ENCODE measurements at regions not wholly inside any gene's neighbourhood (a gene's known extent, or its start where the extent isn't known, plus 50 kb on each side); places are given as distances from the start of the nearest gene placed in this dataset.

DNA sequence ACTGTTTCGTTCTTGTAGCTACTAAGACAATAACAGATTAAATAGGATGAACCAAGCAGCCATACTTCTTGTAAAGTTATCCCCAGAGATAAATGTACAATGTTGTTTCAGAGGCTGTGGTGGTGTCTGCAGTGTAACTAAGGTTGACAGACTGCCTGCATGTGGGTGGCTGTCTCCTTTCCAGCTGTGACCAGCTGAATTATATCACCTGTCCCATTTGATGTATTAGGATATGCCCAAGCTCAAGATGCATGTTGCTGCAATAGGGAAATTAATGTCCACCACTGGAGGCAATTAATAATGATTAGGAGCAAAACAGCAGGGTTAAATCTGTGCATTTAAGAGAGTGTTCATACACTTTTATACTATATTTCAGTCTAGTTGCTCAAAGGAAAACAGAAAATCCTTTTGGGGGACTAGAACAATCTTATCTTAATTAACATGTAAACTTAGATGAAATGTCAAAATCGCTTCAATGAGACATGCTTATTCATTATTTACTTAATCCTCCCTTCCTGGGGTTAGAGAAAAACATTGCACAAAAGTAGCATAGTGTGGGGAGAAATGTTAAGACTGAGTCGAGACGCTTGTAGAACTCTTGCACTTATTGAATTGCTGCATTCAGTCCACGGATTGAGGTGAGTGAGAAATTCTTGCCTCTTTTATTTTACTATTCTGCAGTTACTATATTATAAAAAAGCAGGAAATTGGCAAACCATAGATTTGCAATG lies 269.0 kb downstream of the SNX10 start:
- DNase-seq: peak in 1 of 2 experiments; percentile 52

DNA sequence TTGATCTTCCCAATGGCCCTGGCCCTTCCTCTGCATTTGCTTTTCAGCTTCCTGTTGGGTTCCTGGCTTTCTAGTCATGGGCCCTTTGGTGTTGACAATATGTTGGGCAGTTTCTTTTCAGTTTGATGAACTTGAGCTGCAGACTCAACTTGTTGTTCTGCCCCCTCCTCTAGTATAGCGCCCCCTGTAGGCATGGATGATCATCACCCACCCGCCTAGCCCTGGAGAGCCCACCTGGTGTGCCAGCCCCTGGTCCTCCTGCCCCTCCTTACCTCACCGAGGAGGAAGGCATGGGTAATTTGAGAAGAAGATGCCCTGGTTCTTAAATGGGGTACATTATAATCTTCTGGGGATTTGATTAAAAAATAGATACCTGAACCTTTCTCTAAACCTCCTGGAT lies 271.2 kb downstream of the SNX10 start:
- no peak for DNase-seq

GRCh38 chr7:26563406-26563805 lies 271.7 kb downstream of the SNX10 start:
- no peak for DNase-seq

GRCh38 chr7:26567266-26567665 lies 275.6 kb downstream of the SNX10 start:
- no peak for DNase-seq

GRCh38 chr7:26574476-26574875 lies 282.8 kb downstream of the SNX10 start:
- no peak for DNase-seq

DNA sequence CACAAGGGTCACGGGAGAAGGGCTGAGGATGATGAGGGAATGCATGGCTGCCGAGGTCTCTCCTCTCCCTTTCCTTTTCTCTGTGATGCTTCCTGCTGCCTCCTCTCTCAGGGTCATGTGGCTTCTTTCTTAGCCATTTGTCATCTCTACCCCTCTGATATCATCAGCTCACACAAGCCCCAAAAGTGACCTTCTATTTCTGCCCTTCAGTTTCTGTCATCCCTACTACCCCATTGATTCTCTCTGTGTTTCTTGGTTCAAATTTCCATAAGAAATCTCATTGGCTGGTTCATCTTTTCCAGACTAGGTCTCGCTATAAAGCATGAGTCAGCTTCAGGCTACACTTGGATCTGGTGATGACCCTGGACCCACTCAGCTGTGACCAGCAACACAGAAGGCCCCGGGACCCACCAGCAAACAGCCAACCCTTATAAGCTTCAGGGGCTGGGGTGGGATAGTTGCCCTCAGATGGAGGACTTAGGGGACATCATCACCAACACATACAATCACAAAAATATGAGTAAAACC lies 284.3 kb downstream of the SKAP2 start:
- DNase-seq: no peak

DNA sequence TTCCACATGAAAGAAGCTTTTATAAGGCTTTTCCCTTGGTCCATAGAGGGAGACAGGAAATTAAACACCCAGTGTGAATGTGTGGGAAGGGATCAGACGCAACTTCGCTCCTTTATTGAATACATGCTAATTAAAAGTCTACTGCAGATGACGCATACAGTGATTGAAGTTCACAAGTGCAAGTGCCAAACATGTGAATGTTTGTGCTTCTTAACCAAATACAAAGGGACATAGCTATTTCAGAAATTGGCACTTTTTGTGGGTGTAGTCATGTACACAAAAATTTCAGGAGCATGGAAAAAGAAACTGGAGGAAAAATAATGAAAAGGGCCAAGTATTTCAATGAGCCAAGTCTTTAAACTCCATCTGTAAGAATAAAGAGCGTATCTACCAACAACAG lies 283.7 kb downstream of the SKAP2 start:
- no peak for DNase-seq

- DNase-seq: no peak
These were observed 281.2 kb downstream of the SKAP2 start for GRCh38 chr7:26583094-26583648.

- no peak for DNase-seq
These were observed 280.1 kb downstream of the SKAP2 start for GRCh38 chr7:26584326-26584725.

DNA sequence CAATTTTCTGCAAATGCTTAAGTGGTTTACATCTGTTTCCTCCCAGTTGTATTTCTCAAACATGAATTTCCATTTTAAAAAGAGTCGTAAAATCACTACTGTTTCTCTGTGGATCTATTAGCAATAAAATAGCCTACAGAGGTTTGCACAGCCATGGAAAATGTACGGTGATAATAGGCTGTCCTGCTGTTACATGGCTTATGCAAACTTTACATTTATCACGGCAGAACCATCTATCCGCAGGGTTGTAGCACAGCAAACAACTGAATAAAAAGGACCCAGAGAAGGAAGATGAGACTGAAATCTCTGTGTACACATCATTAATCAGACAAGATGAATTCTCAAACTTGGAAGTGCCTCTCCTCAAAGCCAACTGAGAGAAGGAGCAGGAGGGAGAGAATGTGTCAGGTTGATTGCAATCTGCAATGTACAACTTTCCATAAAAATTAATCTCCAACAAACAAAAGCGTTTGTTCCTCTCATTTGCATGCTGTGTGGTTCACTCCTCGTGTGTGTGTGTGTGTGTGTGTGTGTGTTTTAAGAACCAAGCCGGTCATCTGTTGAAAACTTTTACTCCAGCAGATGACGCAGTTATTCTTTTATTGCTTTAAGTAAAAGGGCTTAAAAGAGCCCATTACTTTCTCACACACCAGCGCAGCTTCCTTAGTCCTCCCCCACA lies 279.3 kb downstream of the SKAP2 start:
- DNase-seq: no peak

DNA sequence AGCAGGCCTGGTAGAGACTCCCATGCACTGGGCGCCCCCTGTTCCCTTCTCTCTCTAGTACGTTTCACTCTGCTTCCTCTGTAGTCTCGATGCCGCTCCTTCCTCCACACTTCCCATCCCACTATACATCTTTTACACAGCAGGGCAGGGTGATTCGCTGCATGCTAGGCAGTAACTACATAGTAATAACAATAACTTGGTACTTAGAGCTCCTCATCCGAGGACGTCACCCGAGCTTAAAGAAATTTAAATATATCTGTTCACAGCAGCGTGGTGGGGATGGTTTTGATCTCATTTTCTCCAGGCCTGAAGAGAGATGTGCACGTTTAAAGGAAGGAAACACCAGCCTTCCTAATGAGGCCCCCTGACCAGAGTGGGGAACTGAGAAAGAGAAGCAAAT lies 276.9 kb downstream of the SKAP2 start:
- no peak for DNase-seq

DNA sequence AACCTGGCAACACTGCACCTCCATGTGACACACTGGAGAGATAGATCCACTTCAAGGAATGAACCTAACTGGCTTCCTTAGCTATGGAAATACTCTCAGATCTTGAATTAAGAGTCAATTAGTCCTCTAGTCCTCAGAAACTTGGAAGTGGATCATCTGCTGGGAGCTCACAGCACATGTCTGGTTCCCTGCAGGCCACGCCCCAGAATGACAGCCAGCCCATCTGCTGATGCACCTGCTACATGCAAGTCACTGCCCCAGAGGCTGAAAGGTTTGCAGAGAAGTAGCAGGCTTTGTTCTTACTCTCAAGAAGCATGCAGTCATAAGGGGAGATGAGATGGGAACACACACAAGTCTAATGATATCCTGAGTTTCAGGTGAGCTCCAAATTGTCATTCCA lies 275.9 kb downstream of the SKAP2 start:
- DNase-seq: peak; percentile 70 to 94

DNA sequence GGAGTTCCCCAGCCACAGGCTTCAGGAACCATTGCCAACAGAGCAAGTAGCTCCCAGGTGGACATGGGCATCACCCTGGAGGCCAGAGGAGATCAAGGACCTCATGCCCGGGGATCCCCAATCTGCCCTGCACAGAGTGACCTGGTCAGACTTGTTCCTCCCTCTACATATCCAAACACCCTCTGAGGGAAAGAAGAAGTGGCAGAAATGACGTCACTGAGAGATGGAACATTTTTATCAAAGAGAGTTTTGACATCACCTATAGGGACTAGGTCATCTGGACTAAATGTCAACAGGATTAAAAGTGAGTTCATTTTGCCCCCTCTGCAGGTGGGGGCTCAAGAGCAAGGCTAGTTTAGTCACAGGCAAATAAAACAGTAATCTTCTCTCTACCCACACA lies 273.7 kb downstream of the SKAP2 start:
- DNase-seq: no peak

DNA sequence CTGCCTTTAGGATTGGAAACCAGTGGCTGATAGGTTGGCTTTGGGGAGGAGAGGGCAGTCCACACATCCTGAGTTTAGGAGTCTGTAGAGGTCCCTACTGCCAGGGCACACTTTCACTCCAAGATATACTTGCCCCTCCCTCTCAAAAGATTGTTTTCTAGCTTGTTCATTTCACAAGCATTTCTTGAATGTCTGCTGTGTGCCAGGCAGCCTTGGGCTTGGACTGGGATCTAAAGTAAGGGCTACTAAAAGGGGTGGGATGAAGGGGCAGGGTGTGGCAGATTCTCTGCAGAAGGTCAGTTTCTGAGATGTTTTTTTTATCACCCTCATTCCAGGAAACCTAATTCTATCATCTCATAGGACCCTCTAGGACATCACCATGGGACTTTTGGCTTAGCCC lies 272.4 kb downstream of the SKAP2 start:
- DNase-seq: no peak

DNA sequence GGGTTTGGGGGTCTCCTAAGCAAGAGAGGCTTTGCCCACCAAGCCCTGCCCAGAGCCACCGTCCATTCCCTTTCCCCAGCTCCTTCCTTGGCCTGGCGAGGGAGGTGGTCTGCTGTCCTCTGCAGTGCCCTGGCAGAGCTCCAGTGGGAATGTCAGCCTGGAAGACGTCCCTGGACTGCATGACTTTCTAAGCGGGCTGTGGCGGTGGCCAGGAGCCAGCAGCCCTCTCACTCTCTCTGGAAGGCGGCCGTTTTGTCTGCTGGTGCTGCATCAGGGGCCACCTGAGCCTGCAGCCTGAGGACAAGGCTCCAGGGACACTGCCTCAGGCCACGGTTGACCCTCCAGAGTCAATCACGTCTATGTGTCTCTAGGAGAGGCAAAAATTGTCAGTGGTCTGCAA lies 271.0 kb downstream of the SKAP2 start:
- DNase-seq: no peak

- no peak for DNase-seq
These were observed 270.5 kb downstream of the SKAP2 start for GRCh38 chr7:26593896-26594295.

- no peak for DNase-seq
These were observed 269.8 kb downstream of the SKAP2 start for GRCh38 chr7:26594553-26594952.

DNA sequence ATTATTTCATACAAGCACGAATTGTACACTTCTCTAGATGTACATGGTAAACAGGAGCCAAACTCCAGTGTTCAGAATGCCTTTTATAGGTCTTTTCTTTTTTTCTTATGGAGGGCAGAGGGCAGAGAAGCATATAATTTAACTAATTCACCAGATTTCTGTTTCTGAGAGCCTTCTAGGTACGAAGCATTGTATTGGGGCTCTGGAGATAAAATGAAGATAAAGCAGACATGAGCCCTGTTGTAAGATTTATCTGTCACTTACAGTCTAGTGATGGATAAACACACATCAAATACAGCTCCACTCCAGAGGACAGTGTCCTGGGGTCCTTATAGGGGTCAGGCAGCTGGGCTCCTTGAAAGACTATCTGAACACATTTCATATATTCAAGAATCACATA lies 265.5 kb downstream of the SKAP2 start:
- no peak for DNase-seq

- DNase-seq: no peak
These were observed 264.4 kb downstream of the SKAP2 start for GRCh38 chr7:26599982-26600381.

GRCh38 chr7:26600411-26600810 lies 264.0 kb downstream of the SKAP2 start:
- DNase-seq: no peak

DNA sequence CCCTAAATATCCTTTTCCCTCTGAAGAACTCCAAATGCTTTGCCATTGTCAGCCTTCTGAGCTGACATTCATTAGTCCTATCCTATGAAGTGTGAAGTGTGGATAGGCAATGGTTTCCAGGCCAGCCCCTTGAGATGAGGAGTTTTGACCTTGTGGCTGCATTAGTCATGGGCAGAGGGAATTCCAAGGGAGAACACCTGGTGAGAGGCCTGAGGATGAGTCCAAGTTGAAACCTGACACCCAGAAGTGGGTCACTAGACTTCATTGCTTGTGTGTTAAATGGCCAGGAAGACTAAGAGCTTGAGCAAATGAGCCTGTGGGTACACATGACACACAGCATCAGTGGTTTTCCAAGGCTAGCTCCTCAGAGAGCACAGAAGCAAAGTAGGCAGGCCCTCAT lies 260.8 kb downstream of the SKAP2 start:
- DNase-seq: peak in 1 of 2 experiments; percentile 22

DNA sequence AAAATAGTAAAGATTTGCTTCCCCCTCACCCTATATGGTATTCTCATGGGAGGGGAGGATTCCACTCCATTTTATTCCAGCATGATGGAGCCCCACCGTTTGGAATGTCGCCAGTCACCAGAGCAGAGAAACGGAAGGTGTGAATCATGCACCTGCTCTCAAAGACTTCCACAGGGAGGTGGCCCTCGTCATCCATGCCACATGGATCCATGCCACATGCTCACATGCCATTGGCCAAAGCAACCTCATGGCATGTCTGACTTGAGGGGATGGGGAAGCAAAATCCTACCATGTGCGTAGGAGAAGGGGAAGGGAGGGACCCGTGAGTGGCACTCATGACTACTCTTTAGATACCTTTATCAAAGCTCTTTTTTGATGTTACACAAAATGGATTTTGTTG lies 256.0 kb downstream of the SKAP2 start:
- DNase-seq: no peak

GRCh38 chr7:26609082-26609481 lies 255.3 kb downstream of the SKAP2 start:
- no peak for DNase-seq

- no peak for DNase-seq
These were observed 254.9 kb downstream of the SKAP2 start for GRCh38 chr7:26609532-26609931.
